MM.1S (cell line): ENCODE measurements at regions not wholly inside any gene's neighbourhood (a gene's known extent, or its start where the extent isn't known, plus 50 kb on each side); places are given as distances from the start of the nearest gene placed in this dataset.

Experiments
- DNase-seq: peaks from one replicate; pipeline ENCODE4 v3.0.0-alpha.2; 2015
- H2AFZ ChIP-seq: fragments of 300-600 bp; sonication (generic); 2 replicates; pipeline ENCODE4 v1.6.0; 2016; ENCODE audit warnings: antibody characterized with exemption, low read length
- H3F3A ChIP-seq: fragments of 300-600 bp; sonication (generic); 2 replicates; pipeline ENCODE4 v1.6.1; 2016; ENCODE audit warnings: mild to moderate bottlenecking, antibody characterized with exemption, low read length, moderate library complexity, mixed read lengths; ENCODE audit not compliant: insufficient read depth
- H3K27ac ChIP-seq: fragments of 300-600 bp; sonication (generic); 2 replicates; pipeline ENCODE4 v1.5.1; 2016; ENCODE audit warnings: mild to moderate bottlenecking, low read length
- H3K27me3 ChIP-seq: fragments of 300-600 bp; sonication (generic); replicated peaks from 2 replicates; pipeline ENCODE4 v1.6.0; 2016; ENCODE audit warnings: low read length; ENCODE audit not compliant: insufficient read depth
- H3K36me3 ChIP-seq: fragments of 300-600 bp; sonication (generic); replicated peaks from 2 replicates; pipeline ENCODE4 v1.6.1; 2016; ENCODE audit warnings: mild to moderate bottlenecking, low read length, mixed read lengths; ENCODE audit not compliant: insufficient read depth
- H3K4me1 ChIP-seq: fragments of 300-600 bp; sonication (generic); 2 replicates; pipeline ENCODE4 v1.6.1; 2016; ENCODE audit warnings: low read length, mixed read lengths
- H3K4me2 ChIP-seq: fragments of 300-600 bp; sonication (generic); 2 replicates; pipeline ENCODE4 v1.6.0; 2016; ENCODE audit warnings: low read depth, low read length
- H3K4me3 ChIP-seq: fragments of 300-600 bp; sonication (generic); 2 replicates; pipeline ENCODE4 v1.5.1; 2016; ENCODE audit warnings: low read length, mixed read lengths
- H3K79me2 ChIP-seq: fragments of 300-600 bp; sonication (generic); 2 replicates; pipeline ENCODE4 v1.6.1; 2016; ENCODE audit warnings: mixed run types, low read length, mixed read lengths
- H3K9ac ChIP-seq: fragments of 300-600 bp; sonication (generic); 2 replicates; pipeline ENCODE4 v1.6.1; 2016; ENCODE audit warnings: low read length, mixed read lengths
- H3K9me2 ChIP-seq: fragments of 300-600 bp; sonication (generic); replicated peaks from 2 replicates; pipeline ENCODE4 v1.6.1; 2016; ENCODE audit warnings: mild to moderate bottlenecking, low read length, mixed read lengths; ENCODE audit not compliant: insufficient read depth
- H3K9me3 ChIP-seq: fragments of 300-600 bp; sonication (generic); replicated peaks from 2 replicates; pipeline ENCODE4 v1.6.1; 2016; ENCODE audit warnings: mild to moderate bottlenecking, low read length, mixed read lengths; ENCODE audit not compliant: insufficient read depth
- H4K20me1 ChIP-seq: fragments of 300-600 bp; sonication (generic); 2 replicates; pipeline ENCODE4 v1.6.1; 2016; ENCODE audit warnings: mild to moderate bottlenecking, low read length, moderate library complexity, mixed read lengths; ENCODE audit not compliant: insufficient read depth
- EZH2 ChIP-seq: fragments of 300-600 bp; sonication (generic); optimal IDR thresholded peaks from 2 replicates; pipeline ENCODE3; 2017; ENCODE audit warnings: low read depth, mild to moderate bottlenecking, antibody characterized with exemption, low read length, mixed read lengths
- EZH2phosphoT487 ChIP-seq: fragments of 300-600 bp; sonication (generic); IDR thresholded peaks from 2 replicates; pipeline ENCODE4 v1.6.1; 2018; ENCODE audit warnings: antibody characterized with exemption, low read length
- TF ChIP-seq, protein P1 (sequence below): fragments of 300-600 bp; sonication (generic); IDR thresholded peaks from 2 replicates; pipeline ENCODE4 v1.5.1; 2016; ENCODE audit warnings: antibody characterized with exemption, low read length, mixed read lengths

GRCh38 chr7:88368686-88369085, 62.0 kb upstream of the STEAP4 start:
- H4K20me1 ChIP-seq, result no peaks in the 10 kb centered on the region
- no peaks in the 10 kb centered on the region for H3K27me3 ChIP-seq
- H3K4me2 ChIP-seq, result no peak overlapping the region
- H3K9me3 ChIP-seq, result no peaks in the 10 kb centered on the region
- H3K36me3 ChIP-seq, result no peaks in the 10 kb centered on the region
- no peaks in the 10 kb centered on the region for H3K4me1 ChIP-seq
- no peak overlapping the region for H3K4me3 ChIP-seq
- no peak for DNase-seq
- H2AFZ ChIP-seq, result no peak overlapping the region
- no peak overlapping the region for H3K9ac ChIP-seq
- H3F3A ChIP-seq, result no peaks in the 10 kb centered on the region
- TF ChIP-seq EZH2phosphoT487 (no peak), EZH2 (no peak)
- TF ChIP-seq, protein P1, sequence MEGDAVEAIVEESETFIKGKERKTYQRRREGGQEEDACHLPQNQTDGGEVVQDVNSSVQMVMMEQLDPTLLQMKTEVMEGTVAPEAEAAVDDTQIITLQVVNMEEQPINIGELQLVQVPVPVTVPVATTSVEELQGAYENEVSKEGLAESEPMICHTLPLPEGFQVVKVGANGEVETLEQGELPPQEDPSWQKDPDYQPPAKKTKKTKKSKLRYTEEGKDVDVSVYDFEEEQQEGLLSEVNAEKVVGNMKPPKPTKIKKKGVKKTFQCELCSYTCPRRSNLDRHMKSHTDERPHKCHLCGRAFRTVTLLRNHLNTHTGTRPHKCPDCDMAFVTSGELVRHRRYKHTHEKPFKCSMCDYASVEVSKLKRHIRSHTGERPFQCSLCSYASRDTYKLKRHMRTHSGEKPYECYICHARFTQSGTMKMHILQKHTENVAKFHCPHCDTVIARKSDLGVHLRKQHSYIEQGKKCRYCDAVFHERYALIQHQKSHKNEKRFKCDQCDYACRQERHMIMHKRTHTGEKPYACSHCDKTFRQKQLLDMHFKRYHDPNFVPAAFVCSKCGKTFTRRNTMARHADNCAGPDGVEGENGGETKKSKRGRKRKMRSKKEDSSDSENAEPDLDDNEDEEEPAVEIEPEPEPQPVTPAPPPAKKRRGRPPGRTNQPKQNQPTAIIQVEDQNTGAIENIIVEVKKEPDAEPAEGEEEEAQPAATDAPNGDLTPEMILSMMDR, result no peak
- no peak overlapping the region for H3K27ac ChIP-seq
- H3K9me2 ChIP-seq, result no peaks in the 10 kb centered on the region
- no peaks in the 10 kb centered on the region for H3K79me2 ChIP-seq

DNA sequence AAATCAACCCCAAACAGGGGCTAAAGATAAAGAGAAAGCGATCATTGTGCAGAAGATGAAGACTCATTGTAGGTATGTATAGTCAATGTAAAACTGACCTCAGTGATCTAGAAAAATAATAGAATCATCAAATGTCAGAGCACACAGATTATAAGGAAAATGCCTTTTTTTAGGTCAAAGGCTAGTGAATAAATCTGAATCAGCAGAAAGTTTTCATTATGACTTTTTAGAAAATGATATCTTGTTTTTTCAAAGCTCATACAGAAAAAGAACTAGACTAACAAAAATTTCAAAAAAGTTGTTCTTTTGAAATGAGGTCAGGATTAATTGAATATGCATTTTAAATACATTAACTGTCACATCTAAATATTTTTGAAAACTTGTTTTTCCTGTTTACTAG, 60.2 kb upstream of the STEAP4 start:
- Histone ChIP-seq H3K4me2 (no peak overlapping the region), H3K9me2 (no peaks in the 10 kb centered on the region), H3K9ac (no peak overlapping the region), H2AFZ (no peak overlapping the region), H3K27me3 (no peaks in the 10 kb centered on the region), H3K4me3 (no peak overlapping the region), H3F3A (no peaks in the 10 kb centered on the region), H4K20me1 (no peaks in the 10 kb centered on the region), H3K27ac (no peak overlapping the region), H3K79me2 (no peaks in the 10 kb centered on the region), H3K36me3 (no peaks in the 10 kb centered on the region), H3K9me3 (no peaks in the 10 kb centered on the region), H3K4me1 (no peaks in the 10 kb centered on the region)
- no peak for DNase-seq
- TF ChIP-seq, protein P1, result no peak
- TF ChIP-seq EZH2, result no peak
- no peak for TF ChIP-seq EZH2phosphoT487

GRCh38 chr7:88363869-88364268, 57.2 kb upstream of the STEAP4 start:
- no peaks in the 10 kb centered on the region for H3K79me2 ChIP-seq
- H3F3A ChIP-seq, result no peaks in the 10 kb centered on the region
- no peaks in the 10 kb centered on the region for H3K4me1 ChIP-seq
- H3K36me3 ChIP-seq, result no peaks in the 10 kb centered on the region
- H3K4me2 ChIP-seq, result no peak overlapping the region
- H2AFZ ChIP-seq, result no peak overlapping the region
- no peak overlapping the region for H3K9ac ChIP-seq
- H4K20me1 ChIP-seq, result no peaks in the 10 kb centered on the region
- H3K27ac ChIP-seq, result no peak overlapping the region
- H3K4me3 ChIP-seq, result no peak overlapping the region
- TF ChIP-seq EZH2phosphoT487 (no peak), EZH2 (no peak)
- TF ChIP-seq, protein P1, result no peak
- no peak for DNase-seq
- H3K9me2 ChIP-seq, result no peaks in the 10 kb centered on the region
- H3K27me3 ChIP-seq, result no peaks in the 10 kb centered on the region
- no peaks in the 10 kb centered on the region for H3K9me3 ChIP-seq
